ENCODE measurements at regions not wholly inside any gene's neighbourhood (a gene's known extent, or its start where the extent isn't known, plus 50 kb on each side); places are given as distances from the start of the nearest gene placed in this dataset.

DNA sequence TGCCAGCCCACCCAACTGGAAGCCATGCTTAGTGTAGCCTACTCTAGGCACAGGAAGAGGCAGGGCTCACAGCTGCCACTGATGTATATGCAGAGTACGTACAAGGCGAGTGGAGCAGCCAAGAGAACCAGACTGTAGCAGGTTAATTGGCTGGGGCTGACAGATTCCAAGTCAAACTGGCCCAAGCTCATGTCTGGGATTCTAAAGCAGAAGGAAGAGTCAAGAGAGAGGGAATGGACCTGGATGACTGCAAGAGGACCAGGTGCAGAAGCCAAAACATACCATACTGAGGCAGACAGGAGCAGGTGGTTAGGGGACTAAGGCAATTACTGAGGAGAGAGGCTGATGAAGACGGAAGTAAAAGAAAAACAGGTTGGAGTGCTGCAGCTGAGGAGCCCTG is 51.3 kb upstream of the LRRN2 start:
- no peak for DNase-seq

DNA sequence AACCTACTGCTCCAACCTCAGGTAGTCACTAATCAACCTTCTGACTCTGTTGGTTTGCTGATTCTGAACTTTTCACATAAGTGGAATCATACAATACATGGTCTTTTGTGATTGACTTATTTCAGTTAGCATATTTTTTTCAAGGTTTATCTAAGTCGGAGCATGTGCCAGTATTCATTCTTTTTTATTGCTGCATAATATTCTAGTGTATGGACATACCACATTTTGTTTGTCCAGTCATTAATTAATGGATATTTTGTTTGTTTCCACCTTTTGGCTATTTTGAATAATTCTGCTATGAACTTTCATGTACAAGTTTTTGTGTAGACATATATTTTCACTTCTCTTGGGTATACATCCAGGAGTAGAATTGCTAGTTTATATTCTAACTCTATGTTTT is 53.0 kb upstream of the LRRN2 start:
- no peak for DNase-seq

DNA sequence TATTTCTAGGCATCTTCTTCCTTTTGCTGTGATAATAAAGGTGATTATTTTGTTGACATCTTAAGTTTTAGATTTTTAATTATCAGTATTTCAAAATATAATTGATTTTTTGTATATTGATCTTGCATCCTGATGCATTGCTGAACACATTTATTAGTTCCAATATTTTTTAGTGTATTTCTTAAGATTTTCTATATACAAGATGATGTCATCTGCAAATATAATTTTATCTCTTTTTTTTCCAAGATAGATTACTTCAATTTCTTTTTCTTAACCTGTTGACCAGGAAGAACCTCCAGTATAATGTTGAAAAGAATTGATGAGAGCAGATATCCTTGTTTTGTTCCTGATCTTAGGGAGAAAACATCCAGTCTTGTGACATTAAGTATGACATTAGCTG is 54.8 kb upstream of the LRRN2 start:
- DNase-seq, result no peak

DNA sequence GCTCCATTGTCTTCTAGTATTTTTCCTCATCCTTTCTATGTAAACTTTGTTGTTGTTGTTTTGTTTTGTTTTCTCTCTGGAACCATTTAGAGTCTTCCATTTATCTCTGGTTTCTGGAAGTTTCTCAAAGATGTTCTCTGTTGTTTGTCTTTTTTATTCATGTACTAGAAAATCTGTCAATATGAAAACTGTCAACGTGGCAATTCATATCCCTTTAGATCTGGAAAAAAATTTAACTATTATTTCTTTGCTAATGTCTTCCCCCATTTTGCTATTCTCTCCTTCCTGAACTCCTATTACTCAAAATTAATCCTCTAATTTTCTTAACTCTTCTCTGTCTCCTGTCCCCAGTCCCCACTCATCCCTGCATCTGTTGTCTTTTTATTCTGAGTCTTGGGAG is 55.9 kb upstream of the LRRN2 start:
- DNase-seq, result no peak

DNA sequence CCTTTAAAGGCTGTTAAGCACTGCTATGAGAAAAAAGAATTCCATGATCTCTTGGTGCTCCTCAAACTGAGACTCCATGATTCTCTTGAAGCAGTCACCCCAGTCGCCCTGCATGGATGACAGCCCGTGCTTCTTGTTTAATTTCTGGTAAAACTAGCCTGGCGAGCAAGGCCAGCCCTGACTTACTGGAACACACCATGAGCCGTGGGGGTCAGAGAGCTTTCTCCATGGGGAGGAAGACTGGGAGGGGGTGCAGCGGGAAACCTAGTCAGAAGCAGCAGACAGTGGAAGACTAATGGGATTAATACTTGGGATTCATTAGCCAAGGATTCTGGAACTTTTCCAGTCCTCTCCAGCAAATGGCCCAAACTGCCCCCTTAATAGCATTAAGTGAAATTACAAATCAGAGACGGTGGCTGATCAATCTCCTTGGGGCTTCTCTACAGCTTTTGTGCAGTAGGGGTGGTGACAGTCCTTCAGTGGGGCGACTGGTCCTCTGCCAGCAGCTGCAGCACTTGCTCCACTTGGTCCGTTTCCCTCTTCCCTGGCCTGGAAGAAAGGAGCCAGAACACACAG is 57.2 kb upstream of the LRRN2 start:
- no peak for DNase-seq

DNA sequence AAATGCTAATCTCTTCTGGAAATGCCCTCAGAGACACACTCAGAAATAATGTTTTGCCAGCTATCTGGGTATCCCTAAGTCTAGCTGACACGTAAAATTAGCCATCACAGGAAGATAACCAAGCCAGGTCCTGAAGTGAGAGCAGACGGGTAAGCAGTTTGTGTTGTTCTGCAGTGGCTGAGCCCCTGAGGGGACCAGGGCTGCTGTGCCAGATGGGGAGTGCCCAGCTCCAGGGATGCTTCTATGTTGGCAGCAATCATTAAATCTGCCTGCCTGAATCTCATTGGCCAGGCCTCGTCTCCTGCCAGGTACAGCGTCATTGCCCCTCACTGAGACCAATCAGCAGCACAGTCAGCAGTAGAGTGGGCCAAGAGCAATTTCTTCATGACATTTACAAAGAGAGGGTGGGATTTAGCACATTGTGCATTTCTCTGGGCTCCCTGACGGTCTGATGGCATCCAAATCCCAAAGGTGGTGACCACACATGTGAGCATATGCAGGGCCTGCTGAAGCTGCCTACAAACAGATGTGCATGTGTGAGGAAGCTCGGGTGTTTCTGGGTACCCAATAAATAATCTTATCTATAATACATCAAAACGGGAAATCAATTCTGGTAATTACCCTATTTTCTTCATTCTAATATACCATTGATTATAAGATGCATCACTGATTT is 58.7 kb upstream of the LRRN2 start:
- DNase-seq, result no peak

DNA sequence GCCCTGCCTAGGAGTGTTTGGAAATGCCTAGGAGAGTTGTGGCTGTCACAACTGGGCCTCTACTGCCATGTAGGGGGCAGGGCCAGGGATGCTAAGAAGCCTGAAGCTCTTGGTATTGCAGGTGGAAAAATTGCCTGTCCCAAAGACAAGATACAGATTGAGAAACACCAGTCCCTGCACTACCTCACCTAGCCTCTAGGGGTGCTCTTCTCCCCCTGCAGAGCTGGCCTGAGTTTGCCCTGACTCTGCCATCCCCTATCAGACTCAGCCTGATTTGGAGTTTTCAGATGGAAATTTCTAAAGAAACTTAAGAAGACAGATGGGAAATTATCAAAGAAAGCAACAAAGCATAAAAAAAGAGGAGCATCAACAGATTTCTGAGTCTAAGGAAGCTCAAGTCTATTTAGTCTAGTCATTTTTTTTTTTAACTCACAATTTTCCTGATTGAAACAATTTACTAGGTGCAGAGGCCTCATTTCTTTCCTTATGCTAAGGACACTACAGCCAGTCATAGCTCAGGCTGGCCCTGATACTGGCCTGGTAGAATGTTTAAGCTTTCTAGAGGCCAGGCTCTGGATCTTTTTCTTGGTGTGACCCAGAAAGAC is 61.4 kb upstream of the LRRN2 start:
- peak in 1 of 2 experiments; percentile 16 for DNase-seq

DNA sequence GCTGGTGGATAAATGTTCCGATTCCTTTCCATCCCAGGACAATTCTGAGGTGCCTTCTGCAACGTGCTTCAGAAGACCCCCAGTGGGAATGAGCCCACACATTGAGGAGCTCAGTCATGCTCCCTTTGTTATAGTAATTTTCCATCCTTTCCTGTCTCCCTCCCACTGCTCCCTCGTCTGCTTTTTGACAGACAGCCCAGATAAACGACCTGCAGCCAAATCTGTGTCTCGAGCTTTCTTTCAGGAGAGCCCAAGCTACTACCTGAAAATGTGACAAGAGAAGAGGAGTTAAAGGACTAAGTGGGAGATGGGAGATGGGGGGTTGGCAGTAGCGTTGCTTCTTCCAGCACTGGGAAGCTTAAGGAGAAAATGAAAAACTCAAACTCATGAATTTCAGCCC is 65.9 kb upstream of the LRRN2 start:
- DNase-seq, result no peak

GRCh38 chr1:204751883-204752687 is 66.5 kb upstream of the LRRN2 start:
- DNase-seq, result no peak

DNA sequence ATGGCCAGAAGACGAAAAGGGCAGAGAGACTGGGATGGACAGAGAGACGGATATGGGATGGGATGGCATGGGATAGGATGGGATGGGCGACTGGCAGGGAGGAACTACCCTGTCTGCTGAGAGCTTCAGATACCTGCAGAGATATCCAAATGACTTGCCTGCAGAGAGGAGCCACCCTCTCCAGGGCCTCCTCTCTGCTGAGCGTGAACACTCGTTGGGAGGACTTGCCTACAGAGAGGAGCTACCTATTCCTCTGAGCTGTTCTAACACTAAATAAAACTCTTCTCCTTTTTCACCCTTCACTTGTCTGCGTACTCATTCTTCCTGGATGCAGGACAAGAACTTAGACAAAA is 67.1 kb upstream of the LRRN2 start:
- DNase-seq, result no peak

GRCh38 chr1:204754821-204755220 is 69.3 kb upstream of the LRRN2 start:
- no peak for DNase-seq

- no peak for DNase-seq
Measured at GRCh38 chr1:204756349-204756748, 70.8 kb upstream of the LRRN2 start.

- no peak for DNase-seq
Measured at GRCh38 chr1:204756811-204757210, 71.3 kb upstream of the LRRN2 start.

GRCh38 chr1:204758601-204759000 is 73.1 kb upstream of the LRRN2 start:
- DNase-seq, result no peak

- no peak for DNase-seq
Measured at GRCh38 chr1:204760350-204760749, 74.8 kb upstream of the LRRN2 start.

DNA sequence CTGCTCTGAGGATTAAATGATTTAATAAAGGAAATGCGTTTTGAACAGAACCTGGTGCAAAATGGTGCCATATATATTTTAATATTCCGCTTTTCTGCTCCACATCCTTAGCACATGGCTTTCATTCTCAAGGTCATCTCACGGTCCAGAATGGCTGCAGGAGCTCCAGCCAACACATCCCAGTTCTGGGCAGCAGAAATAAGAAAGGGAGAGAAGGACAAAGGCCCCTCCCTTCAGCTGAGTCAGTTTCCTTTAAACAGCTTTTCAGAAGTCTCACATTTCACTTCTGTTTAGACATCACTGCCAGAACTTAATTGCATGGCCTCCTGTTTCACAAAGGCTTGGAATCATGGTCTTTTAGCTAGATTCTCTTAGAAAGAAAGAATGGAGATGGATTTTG is 75.2 kb upstream of the LRRN2 start:
- no peak for DNase-seq

- peak; percentile 59 to 84 for DNase-seq
Measured at GRCh38 chr1:204763773-204764427, 78.4 kb upstream of the LRRN2 start.

DNA sequence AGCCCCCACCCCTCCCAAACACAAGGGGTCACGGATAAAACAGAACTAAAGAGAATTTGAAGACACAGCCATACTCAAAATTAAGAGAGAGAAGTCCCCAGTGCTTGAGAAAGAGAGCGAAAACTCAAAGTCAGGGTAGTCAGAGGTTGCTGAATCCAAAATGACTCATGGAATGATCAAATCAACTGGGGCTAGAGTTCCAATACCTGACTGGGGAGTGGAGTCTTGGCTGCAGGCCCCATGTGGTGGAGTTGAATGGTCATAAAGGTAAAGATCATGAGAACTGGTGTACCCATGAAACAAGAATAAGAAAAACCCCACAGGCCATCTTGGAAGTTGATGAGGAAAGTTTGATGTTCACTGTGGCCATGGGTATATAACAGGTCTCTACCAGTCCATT is 84.5 kb upstream of the LRRN2 start:
- no peak for DNase-seq

GRCh38 chr1:204771358-204771757 is 85.8 kb upstream of the LRRN2 start:
- no peak for DNase-seq

GRCh38 chr1:204773246-204773645 is 87.7 kb upstream of the LRRN2 start:
- no peak for DNase-seq

DNA sequence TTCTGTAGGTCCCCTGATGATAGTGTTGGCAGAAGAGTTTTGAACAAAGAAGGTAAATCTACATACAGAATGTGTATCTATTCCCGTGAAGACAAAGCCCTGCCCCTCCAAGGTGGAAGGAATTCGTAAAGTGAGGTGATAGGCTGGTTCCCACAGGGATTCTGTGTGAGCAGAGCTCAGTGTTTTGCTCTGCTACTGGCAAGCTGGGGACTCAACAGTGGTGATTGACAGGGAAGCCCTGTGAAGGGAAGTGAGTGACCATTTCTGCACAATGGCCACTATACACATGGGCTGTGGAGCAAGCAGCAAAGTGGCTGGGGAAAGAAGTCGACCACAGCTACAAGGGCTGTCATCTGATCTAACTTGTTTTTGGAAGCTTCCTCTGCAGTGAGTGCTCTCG is 90.0 kb upstream of the LRRN2 start:
- DNase-seq, result no peak

- DNase-seq, result no peak
Measured at GRCh38 chr1:204777591-204777990, 92.1 kb upstream of the LRRN2 start.

- no peak for DNase-seq
Measured at GRCh38 chr1:204780630-204781029, 90.0 kb upstream of the NFASC start.
